GM12872 (cell line): ENCODE measurements at regions not wholly inside any gene's neighbourhood (a gene's known extent, or its start where the extent isn't known, plus 50 kb on each side); places are given as distances from the start of the nearest gene placed in this dataset.

Experiments used
- CTCF ChIP-seq: IDR thresholded peaks from 3 replicates; pipeline ENCODE4 v1.5.1; 2011; ENCODE audit warnings: low read depth, mild to moderate bottlenecking, low read length, moderate library complexity; ENCODE audit not compliant: insufficient read depth

- no peak for TF ChIP-seq CTCF
Measured at GRCh38 chr10:52869864-52870263, 97.3 kb upstream of the MBL2 start.

GRCh38 chr10:52865213-52865612, 92.6 kb upstream of the MBL2 start:
- no peak for TF ChIP-seq CTCF

DNA sequence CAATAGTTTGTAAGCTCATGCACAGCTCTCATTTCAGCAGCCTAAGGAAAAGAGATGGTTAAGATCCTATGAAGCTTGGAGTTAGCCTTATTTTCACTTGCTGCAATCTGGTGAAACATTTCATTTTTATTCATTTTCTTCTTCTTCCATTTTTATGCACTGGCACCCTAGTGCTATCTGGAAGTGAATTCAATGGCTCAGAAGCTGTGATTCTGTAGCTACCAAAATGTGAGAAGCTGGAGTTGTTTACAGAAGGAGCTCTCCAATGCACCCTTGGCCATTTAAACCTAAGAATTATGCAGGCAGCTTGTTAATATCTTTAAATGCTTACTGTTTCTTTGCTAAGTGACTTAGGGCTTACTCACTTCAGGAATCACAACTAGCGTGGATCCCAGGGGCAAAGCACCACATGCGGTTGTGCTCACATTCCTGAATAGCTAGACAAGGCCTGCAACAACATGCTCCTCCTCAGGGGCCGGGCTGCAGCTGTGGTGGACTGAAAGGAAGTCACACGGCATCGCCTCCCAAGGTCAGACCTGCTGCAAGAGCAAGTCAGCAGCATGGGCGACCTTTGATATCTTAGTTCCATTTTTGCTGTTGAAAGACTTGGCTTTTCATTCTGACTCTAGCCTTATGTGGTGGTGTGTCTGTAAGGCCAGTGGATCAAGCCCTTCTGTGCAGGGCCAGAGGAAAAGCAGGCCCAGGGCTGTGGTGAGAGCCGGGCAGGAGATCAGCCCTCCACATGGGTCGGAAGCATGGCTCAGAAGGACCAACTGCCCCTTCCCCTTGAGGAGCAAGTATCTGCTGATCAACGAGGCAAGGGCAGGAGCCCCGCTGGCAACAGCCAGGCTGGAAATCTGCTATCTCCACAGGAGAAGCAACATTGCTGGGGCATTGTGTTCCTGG, 91.9 kb upstream of the MBL2 start:
- TF ChIP-seq CTCF = no peak

GRCh38 chr10:52858722-52859121, 86.1 kb upstream of the MBL2 start:
- TF ChIP-seq CTCF = no peak

DNA sequence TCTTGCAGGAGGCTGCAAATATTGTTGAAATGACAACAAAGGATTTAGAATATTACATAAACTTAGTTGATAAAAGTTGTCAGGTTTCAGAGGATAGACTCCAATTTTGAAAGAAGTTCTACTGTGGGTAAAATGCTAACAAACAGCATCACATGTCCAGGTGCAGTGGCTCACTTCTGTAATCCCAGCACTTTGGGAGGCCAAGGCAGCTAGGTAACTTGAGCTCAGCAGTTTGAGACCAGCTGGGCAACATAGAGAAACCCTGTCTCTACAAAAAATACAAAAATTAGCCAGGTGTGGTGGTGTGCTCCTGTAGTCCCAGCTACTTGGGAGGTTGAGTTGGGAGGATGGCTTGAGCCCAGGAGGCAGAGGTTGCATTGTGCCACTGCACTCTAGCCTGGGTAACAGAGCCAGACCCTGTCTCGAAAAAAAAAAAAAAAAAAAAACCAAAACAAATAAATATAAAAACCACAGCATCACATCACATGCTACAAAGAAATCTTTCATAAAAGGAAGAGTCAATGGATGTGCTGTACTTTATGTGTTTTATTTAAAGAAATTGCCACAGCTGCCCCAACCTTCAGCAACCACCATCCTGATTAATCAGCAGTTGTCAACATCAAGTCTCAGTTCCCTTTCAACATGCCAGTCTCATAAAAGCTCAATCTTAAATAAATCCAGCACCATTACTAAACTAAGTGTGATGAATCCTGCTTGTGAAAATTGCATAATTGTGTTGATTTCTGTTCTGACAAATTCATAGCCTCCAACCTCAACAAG, 83.2 kb upstream of the MBL2 start:
- TF ChIP-seq CTCF = no peak

DNA sequence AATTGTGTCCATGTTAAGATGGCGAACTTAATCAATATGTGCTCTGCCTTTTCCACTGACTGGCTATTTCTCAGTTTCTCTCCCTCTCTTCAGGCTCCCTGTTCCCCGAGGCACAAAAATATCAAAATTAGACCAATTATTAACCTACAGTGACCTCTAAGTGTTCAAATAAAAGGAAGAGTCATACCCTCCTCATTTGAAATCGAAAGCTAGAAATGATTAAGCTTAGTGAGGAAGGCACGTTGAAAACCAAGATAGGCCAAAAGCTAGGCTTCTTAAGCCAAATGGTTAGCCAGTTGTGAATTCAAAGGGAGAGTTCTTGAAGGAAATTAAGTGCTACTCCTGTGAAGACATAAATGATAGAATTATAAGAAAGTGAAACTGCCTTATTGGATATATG, 81.1 kb upstream of the MBL2 start:
- TF ChIP-seq CTCF = no peak

GRCh38 chr10:52836816-52837215, 64.2 kb upstream of the MBL2 start:
- no peak for TF ChIP-seq CTCF
